ENCODE measurements at regions not wholly inside any gene's neighbourhood (a gene's known extent, or its start where the extent isn't known, plus 50 kb on each side); places are given as distances from the start of the nearest gene placed in this dataset.

GRCh38 chr5:88130211-88130815, 138.3 kb downstream of the TMEM161B start:
- TF ChIP-seq CTCF (IDR thresholded peaks at IDR 0.05): no peak
- TF ChIP-seq POLR2A (IDR thresholded peaks at IDR 0.05): no peak

Data from sigmoid colon (tissue), 3 donors.